ENCODE measurements at regions not wholly inside any gene's neighbourhood (a gene's known extent, or its start where the extent isn't known, plus 50 kb on each side); places are given as distances from the start of the nearest gene placed in this dataset.
"Not testable (repeated sequence)": the region's sequence is repeated elsewhere in the genome, so short reads cannot be mapped to it uniquely, and the experiment has no call there.

DNA sequence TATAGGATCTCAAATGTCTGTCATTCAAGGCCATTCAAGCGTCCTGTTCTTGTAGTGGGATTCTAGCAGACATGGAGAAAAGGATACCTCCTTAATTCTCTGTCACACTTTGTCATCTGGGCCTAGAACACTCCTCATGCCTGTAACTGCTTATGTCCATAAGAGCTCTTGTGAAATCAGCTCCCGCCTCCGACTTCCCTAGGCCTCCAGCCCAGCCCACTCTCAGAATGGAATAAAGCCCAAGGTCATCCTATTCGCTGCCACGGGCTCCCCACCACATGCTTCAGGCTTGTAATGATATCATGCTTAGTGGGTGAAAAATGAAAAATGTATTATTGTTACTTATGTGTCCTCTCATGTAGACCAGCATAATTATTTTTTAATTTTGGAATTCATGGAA lies 632.5 kb downstream of the ISL1 start:
- DNase-seq, result no peak

DNA sequence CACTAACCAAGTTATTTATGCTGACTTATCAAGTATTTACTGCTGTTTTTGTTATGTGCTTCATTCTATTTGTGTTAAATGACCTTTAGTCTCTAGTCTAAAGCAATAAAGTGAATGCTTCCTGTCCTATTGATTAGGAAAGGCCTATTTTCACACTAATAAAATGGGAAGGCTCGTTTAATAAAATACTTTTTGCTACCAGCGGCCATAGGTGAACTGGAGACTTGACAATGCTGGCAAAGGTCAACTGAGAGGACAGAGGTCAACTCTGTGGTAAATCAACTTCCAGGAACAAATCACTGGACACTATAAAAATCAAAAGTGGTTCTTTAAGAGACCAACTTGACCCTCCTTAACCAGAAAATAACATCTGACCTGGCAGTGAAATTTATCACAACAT lies 634.3 kb downstream of the ISL1 start:
- DNase-seq, result no peak

DNA sequence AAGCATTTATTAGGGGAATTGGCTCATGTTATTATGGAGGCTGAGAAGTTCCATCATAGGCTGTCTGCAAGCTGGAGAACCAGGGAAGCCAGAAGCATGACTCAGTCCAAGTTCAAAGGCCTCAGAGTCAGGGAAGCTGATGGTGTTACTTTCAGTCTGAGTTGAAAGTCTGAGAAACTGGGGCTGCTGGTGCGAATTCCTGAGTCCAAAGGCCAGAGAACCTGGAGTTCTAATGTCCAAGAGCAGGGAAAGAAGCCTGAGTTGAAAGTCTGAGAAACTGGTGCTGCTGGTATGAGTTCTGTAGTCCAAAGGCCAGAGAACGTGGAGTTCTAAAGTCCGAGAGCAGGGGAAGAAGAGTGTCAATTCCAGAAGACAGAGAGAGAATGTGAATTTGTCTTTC lies 641.1 kb downstream of the ISL1 start:
- DNase-seq, result no peak

DNA sequence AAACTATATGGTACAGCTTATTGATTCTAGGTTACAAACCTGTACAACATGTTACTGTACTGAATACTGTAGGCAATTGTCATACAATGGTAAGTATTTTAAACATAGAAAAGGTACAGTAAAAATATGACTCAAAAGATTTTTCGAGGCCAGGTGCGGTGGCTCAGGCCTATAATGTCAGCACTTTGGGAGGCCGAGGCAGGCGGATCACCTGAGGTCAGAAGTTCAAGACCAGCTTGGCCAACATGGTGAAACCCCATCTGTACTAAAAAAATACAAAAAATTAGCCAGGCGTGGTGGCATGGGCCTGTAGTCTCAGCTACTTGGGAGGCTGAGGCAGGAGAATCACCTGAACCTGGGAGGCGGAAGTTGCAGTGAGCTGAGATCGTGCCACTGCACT lies 646.6 kb downstream of the ISL1 start:
- not testable (repeated sequence) for DNase-seq

DNA sequence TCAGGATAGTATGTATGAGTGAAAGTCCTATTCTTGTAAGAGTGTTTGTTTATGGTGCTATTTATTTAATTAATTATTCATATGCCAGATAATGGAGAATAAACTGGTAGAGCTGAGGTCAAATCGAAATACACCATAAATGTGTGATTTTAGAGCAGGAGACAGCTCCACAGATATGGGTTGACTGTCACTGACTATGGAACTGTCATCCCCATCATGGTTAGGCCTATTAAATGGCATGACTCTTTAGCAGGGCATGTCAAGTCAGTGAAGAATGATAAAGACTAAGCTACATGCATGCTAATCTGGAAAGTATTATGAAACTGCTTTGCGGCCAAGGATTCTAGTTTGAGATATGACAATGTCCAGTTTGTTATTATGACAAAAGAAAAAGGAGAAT lies 658.6 kb downstream of the ISL1 start:
- no peak for DNase-seq

DNA sequence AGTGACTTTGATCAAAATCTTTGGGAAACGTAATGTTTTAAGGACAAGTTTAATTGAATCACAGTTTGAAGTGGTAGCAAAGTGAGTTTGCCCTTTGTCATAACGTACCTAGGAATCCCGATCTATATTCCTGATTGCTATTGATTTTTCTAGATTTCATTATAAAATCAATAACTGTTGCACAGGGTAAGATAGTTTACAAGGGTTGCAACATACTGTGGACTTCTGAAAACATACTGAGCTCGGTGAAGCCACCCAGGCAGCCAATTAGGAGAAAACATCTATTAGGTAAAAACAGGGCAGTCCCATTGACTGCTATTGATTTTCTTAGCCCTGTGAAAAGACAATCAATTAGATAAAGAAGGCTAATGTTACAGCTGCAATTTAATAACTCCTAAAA lies 659.9 kb downstream of the ISL1 start:
- DNase-seq, result no peak

DNA sequence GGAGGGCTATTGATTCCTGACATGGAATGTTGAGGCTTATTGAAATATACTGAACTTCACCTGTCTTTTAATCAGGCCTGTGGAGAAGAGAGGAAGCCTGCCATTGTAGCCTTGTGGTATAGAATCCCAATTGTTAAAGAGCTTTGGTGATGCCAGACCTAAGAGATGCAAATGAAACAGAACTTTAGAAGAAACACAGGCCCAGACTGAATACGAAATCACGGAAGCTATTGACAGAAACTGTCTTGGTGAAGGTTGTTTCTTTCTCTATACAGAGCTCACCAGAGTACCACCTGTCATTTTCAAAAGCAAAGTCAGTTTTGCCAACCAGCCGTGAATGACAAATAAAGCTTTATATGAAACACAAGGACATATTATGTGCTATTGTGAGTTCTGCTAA lies 660.3 kb downstream of the ISL1 start:
- DNase-seq, result no peak

DNA sequence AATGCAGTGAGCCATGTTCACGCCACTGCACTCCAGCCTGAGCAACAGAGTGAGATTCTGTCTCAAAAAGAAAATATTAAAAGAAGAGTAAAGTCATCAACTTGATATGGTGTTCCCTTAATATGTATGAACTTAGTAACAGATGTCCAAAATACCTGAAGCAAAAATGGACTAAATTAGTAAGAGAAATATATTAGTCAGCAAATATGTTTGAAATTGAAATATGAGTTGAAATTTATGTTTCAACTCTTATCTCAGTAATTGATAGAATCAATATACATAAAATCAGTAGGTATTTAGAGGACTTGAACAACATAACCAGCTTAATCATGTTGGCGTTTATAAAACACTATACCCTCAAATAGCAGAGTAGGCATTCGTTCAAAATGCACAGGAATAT lies 668.5 kb downstream of the ISL1 start:
- DNase-seq, result no peak

DNA sequence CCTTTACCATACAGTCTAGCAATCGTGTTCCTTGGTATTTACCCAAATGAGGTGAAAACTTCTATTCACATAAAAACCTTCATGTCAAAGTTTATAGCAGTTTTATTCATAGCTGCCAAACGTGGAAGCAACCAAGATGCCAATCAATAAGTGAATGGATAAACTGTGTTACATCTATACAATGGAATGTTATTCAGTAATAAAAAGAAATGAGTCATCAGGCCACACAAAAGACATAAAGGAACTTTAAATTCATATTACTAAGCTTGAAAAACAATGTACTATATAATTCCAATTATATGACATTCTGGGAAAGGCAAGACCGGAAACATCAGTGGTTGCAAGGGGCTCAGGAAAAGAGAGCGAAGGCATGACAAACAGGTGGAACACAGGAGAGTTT lies 679.9 kb downstream of the ISL1 start:
- no peak for DNase-seq

DNA sequence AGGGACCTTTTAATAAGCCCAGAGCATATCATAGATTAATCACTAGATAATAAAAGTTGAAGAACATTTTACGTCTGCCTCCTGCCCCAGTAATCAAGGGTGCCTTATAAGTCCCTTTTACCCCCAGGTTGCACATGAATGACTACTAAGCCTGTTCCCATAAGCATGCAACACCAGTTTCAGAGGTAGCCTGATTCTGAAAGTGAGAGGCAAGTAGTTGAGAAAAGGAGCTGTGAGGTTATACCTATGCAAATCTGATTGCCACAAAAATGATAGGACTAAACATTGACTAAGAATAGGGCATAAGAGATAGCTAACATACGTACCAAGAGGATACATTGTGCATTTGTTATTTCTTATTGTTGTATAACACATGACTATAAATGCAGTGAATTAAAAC lies 681.9 kb downstream of the ISL1 start:
- no peak for DNase-seq

DNA sequence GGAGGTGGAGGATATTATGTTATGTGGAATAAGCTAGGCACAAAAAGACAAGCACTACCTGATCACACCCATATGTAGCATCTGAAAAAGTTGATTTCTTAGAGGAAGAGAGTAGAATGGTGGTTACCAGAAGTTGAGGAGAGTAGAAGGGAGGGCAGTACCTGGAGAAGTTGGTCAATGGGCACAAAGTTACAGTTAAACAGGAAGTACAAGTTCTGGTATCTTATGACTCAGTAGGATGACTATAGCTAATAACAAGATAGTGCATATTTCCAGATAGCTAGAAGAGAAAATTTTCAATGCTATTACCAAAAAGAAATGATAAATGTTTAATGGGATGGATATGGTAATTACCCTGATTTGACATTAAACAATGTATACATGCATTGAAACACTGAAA lies 686.7 kb downstream of the ISL1 start:
- no peak for DNase-seq

DNA sequence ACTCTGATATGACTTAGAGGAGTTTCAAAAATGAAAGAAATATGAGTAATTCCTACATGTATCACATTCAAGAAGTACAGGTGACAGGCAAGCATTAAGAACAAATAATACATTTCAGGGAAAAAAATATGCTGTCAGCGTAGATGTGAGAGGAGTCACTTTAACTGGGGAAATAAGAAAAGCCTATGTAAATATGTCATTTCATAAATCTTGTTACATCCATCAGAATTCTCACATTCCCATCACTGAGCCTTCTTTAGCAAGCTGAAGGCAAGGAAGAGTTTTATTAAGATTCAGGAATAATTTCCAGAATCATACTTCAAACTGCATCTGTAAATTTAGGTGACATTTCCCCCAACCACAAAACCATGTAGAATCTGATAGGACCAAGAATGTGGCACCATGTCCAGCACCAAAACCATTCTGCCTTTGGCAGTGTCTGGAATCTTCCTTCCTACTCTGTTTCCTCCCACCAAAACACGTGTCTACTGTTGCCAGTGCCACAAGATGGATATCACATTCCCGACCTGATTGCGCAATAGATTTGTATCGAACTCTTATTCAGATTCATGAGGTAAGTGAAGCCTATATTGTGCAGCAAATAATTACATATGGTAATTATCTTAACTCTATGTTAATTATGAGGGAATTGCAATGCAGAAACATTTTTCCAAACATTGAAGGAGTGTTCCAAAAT lies 690.9 kb downstream of the ISL1 start:
- DNase-seq, result no peak

DNA sequence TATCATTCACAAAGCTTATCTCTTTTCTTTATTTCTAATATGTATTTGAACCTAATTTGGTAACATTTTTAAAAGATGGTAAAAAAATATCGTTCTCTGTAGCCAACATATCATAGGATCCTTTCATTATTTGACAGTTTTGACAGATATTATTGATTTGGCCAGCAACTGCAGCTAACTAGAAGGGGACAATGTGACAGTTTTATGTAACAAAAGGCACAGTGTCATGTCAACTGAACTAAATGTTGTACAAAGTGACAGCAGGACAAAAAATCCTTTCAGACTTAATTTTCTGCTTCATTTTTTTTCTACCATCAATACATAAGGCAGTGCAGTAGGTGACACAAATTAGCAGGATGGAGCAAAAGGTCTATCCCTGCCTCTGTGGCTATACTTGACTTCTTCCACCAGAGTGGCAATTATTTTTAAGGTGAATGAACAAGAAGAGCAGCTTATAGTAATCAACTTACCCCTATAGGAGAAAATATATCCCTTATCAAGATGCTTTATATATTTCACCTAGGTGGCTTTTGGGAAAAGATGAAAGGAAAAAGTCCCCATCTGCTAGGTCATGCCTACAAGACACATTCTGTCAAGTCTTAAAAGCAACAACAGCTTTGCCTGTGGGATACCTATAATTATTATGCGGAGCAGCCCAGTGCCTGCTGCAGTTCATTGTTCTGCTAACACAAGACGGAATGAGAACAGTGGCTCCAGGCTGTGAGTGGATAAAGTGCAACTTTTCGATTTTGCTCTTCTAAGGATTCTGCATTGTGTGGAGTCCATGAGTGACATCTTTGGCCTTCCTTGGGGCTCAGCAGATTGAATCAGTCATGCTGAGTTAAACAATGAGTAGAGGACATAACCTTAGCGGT lies 694.9 kb downstream of the ISL1 start:
- no peak for DNase-seq

DNA sequence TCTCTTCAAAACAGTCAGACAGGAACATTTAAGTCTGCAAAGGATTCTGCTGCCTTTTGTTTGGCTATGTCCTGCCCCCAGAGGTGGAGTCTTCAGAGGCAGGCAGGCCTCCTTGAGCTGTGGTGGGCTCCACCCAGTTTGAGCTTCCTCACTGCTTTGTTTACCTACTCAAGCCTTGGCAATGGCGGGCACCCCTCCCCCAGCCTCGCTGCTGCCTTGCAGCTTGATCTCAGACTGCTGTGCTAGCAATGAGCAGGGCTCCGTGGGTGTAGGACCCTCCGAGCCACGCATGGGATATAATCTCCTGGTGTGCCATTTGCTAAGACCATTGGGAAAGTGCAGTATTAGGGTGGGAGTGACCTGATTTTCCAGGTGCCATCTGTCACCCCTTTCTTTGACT lies 685.4 kb upstream of the ITGA1 start:
- DNase-seq, result not testable (repeated sequence)

DNA sequence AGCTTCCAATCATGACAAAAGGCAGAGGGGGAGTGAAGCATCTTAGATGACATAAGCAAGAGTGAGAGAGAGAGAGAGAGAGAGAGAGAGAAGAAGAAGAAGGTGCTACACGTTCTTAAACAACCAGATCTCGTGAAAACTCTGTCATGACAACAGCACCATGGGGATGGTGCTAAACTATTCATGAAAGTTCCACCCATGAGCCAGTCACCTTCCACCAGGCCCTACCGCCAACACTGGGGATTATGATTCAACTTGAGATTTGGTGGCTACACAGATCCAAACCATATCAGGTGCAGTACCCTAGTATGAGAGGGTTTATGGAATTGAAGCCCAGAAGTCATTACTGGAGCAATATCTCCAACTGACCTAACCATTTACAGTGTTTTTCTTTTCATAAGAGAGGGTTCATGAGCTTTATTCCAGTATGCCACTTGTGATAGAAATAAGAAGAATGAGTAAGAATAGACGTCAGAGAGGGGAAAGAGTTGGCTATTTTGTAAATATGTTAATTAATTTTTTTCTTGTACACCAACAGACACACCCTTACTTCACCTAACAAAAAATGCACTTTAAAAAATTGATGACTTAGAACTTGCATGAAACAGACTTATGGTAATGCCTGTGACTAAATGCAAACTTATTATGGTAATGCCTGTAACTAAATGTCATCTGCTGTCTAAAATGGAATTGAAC lies 680.4 kb upstream of the ITGA1 start:
- DNase-seq, result no peak

DNA sequence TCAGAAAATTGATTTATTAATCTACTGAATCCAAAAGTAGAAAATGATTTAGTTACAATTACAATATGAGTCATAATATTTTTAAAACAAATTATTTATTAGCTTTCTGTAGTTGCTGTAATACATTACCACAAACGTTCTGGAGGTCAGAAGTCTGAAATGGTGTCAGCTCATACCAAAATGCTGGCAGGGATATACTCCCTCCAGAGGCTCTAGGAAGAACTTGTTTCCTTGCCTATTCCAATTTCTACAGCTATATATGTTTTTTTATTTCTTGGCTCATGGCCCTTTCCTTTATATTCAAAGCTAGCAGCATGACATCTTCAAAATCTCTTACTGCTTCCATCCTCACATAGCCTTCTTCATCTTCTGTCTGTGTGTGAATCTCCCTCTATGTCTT lies 667.9 kb upstream of the ITGA1 start:
- DNase-seq, result no peak

DNA sequence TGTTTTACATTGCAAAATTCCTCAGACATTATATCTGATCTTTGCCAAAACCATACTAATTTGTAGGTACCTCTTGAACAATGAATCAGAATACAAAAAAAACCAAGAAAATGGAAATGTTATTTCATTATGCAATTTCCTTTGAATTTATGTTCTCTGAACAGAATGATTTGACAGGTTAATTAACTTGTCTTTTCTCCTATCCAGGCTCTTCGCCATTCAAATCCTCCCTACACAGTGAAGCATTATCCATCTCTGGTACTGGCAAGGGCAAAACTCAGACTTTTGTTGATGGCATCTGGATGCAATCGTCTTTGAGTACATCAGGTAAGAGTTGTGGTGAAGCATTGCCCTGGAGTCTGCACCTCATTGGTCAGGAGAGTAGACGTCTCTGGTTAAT lies 655.7 kb upstream of the ITGA1 start:
- peak in 1 of 51 donors; percentile 6 for DNase-seq

DNA sequence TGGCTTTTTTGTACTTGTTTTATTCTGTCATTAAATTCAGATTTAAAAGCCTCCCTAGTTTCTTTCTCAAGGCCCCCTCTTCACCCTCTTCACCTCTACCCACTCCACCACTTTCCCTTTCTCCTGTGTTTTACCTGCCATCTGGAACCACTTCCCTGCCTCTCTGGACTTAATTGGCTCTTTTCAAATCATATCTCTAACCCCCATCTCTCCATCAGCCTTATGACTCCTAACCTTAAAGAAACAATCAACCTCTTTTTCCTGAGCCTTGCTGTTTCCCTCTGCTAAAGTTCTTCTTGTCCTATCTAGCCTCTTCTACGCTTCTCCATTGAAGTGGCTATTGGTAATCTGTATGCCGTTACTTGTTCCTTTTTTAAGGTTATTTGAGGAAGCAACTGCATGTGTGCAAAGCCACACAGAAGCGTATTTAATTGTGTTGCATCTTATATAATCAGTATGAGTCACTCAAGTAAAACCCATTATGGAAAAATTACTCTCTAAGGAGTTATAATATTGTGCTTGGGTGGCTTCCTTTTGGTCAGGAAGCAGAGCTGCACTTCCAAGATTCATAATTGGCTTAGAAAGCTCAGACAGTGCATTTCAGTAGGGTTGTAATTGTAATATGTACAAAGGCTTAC lies 653.6 kb upstream of the ITGA1 start:
- DNase-seq, result peak in 1 of 51 donors; percentile 33

DNA sequence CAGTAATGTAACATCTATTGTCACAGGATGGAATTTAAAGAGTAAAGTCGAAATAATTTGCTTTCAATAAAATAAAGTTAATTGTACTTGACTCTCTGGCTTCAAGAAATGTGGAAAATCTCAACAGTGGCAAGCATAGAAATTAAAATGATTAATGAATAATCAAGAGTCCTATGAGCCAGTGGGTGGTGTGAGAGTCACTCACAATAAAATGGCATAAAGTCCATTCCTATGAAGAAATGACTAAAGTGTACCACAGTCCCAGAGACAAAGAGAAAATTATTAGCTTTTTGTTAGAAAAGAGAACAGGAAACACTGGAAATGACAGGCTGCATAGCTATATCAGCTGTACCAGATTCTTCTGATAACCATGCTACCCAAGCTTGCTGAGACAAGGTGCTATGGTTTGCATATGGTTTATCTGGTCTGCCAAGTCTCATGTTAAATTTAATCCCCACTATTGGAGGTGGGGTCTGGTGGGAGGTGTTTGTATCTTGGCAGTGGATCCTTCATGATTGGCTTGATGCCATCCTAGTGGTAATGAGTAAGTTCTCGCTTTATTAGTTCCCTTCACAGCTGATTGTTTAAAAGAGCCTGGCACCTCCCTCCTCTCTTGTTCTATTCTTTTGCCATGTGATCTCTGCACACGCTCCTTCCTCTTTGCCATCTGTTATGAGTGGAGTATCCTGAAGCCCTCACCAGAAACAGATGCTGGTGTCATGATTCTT lies 647.7 kb upstream of the ITGA1 start:
- no peak for DNase-seq

DNA sequence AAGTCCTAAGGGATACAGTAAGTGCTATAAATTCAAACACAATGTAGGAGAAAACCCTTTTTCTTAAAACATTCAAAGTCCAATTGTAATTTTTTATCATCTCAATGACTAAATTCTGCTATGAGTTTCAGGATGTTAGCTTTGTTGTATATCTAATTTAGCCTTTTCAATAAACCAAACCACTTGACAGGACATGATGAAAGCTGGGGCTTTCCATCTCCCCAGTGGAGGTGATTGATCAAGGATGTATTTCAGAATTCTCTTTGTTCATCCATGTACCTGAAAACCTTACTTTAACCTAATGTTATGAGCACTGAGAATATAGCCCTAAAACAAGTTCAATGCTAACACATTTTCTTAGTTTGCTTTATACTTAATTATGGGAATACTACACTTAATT lies 639.0 kb upstream of the ITGA1 start:
- no peak for DNase-seq

DNA sequence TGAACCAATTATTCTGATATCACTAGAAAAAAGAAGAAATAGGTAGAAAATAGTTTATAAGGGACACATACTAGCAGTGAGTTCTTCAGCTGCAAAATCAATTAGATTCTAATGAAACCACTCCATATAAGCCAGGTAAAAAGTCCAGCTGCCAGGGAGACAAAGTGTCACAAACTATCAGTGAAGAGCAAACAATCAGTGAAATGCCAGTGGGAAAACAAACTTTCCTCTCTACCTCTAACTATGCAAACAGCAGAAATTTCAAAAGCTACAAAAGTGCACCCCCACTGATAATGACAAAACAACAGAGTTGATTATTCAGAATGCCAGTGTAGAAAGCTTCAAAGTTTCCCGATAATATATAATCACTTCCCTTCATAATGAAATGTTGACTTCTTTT lies 637.2 kb upstream of the ITGA1 start:
- DNase-seq, result no peak
